KMS-11 (cell line): ENCODE measurements at regions not wholly inside any gene's neighbourhood (a gene's known extent, or its start where the extent isn't known, plus 50 kb on each side); places are given as distances from the start of the nearest gene placed in this dataset.

Experiments used
- H2AFZ ChIP-seq: fragments of 200-600 bp; sonication (generic); 2 replicates; pipeline ENCODE4 v1.6.1; 2016; ENCODE audit warnings: antibody characterized with exemption, mixed run types, low read depth
- H3K27ac ChIP-seq: fragments of 200-600 bp; sonication (generic); 2 replicates; pipeline ENCODE4 v1.6.1; 2016; ENCODE audit warnings: mild to moderate bottlenecking, mixed run types
- H3K27me3 ChIP-seq: fragments of 200-600 bp; sonication (generic); 2 replicates; pipeline ENCODE4 v1.6.1; 2017; ENCODE audit warnings: mild to moderate bottlenecking, low read depth, mixed run types, moderate library complexity; ENCODE audit not compliant: insufficient read depth
- H3K36me3 ChIP-seq: fragments of 200-600 bp; sonication (generic); 2 replicates; pipeline ENCODE4 v1.6.1; 2017; ENCODE audit warnings: mild to moderate bottlenecking, mixed run types; ENCODE audit not compliant: insufficient read depth
- H3K4me1 ChIP-seq: fragments of 200-600 bp; sonication (generic); 2 replicates; pipeline ENCODE4 v1.6.1; 2016; ENCODE audit warnings: mild to moderate bottlenecking, low read depth, mixed run types; ENCODE audit not compliant: poor library complexity, severe bottlenecking
- H3K4me2 ChIP-seq: fragments of 200-600 bp; sonication (generic); 2 replicates; pipeline ENCODE4 v1.7.0; 2016; ENCODE audit warnings: mild to moderate bottlenecking, mixed run types
- H3K4me3 ChIP-seq: fragments of 200-600 bp; sonication (generic); IDR thresholded peaks from 2 replicates; pipeline ENCODE4 v1.6.1; 2017; ENCODE audit warnings: low read depth, low read length, mixed read lengths; ENCODE audit not compliant: insufficient read depth
- H3K79me2 ChIP-seq: fragments of 200-600 bp; sonication (generic); 2 replicates; pipeline ENCODE4 v1.6.1; 2016; ENCODE audit warnings: low read depth, mixed run types; ENCODE audit not compliant: insufficient read depth
- H3K9ac ChIP-seq: fragments of 200-600 bp; sonication (generic); 2 replicates; pipeline ENCODE4 v1.6.1; 2016; ENCODE audit warnings: mild to moderate bottlenecking, mixed run types
- H4K20me1 ChIP-seq: fragments of 200-600 bp; sonication (generic); 2 replicates; pipeline ENCODE4 v1.6.1; 2016; ENCODE audit warnings: mild to moderate bottlenecking, mixed run types; ENCODE audit not compliant: insufficient read depth
- CTCF ChIP-seq: fragments of 200-600 bp; sonication (generic); conservative IDR thresholded peaks from 2 replicates; pipeline ENCODE4 v1.6.1; 2017; ENCODE audit warnings: low read depth, mild to moderate bottlenecking, antibody characterized with exemption, low read length, moderate library complexity, mixed read lengths

- TF ChIP-seq CTCF = no peak
- H3K4me2 ChIP-seq = no peak overlapping the region
These were observed 103.5 kb downstream of the TMA16 start for GRCh38 chr4:163598028-163598427.

GRCh38 chr4:163598489-163598888 is 104.0 kb downstream of the TMA16 start:
- H3K4me3 ChIP-seq = no peak overlapping the region
- H3K9ac ChIP-seq = no peak overlapping the region
- TF ChIP-seq CTCF = no peak
- no peak overlapping the region for H2AFZ ChIP-seq
- H3K4me1 ChIP-seq = no peaks in the 10 kb centered on the region
- no peaks in the 10 kb centered on the region for H3K27me3 ChIP-seq
- no peak overlapping the region for H3K4me2 ChIP-seq
- H4K20me1 ChIP-seq = no peaks in the 10 kb centered on the region
- no peak overlapping the region for H3K27ac ChIP-seq
- no peaks in the 10 kb centered on the region for H3K36me3 ChIP-seq
- H3K79me2 ChIP-seq = no peaks in the 10 kb centered on the region

More at GRCh38 chr4:163598028-163598427, 103.5 kb downstream of the TMA16 start:
- Histone ChIP-seq H3K27me3 (no peaks in the 10 kb centered on the region), H3K4me1 (no peaks in the 10 kb centered on the region), H2AFZ (no peak overlapping the region), H3K27ac (no peak overlapping the region), H3K36me3 (no peaks in the 10 kb centered on the region), H4K20me1 (no peaks in the 10 kb centered on the region), H3K4me3 (no peak overlapping the region), H3K79me2 (no peaks in the 10 kb centered on the region), H3K9ac (no peak overlapping the region)

- H3K79me2 ChIP-seq = no peaks in the 10 kb centered on the region
- no peaks in the 10 kb centered on the region for H3K4me1 ChIP-seq
- no peaks in the 10 kb centered on the region for H3K27me3 ChIP-seq
- no peak overlapping the region for H2AFZ ChIP-seq
- H3K4me2 ChIP-seq = no peak overlapping the region
- H3K36me3 ChIP-seq = no peaks in the 10 kb centered on the region
- no peak overlapping the region for H3K4me3 ChIP-seq
- H3K9ac ChIP-seq = no peak overlapping the region
- TF ChIP-seq CTCF = no peak
- no peaks in the 10 kb centered on the region for H4K20me1 ChIP-seq
- no peak overlapping the region for H3K27ac ChIP-seq
These were observed 106.2 kb downstream of the TMA16 start for GRCh38 chr4:163600727-163601126.

DNA sequence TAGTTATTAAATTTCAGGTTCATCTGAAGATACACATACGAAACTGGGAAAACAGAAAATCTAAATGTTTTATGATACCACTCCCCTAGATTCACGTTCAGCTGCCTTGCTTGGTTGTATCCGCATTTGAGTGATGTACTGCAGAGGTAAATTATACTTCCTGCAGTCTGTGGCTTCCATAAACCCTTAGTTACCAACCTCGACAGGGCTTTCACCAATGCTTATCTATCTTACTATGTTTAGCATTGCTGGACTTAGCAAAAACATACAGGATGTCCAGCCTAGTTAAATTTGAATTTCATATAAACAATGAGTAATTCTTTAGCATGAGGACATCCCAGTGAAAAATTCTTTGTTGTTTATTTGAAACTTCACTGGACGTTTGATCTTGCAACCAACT is 108.8 kb downstream of the TMA16 start:
- H3K36me3 ChIP-seq = no peaks in the 10 kb centered on the region
- H3K4me2 ChIP-seq = no peak overlapping the region
- no peaks in the 10 kb centered on the region for H4K20me1 ChIP-seq
- no peak overlapping the region for H2AFZ ChIP-seq
- no peaks in the 10 kb centered on the region for H3K4me1 ChIP-seq
- TF ChIP-seq CTCF = no peak
- no peak overlapping the region for H3K4me3 ChIP-seq
- H3K9ac ChIP-seq = no peak overlapping the region
- no peak overlapping the region for H3K27ac ChIP-seq
- H3K79me2 ChIP-seq = no peaks in the 10 kb centered on the region
- H3K27me3 ChIP-seq = no peaks in the 10 kb centered on the region
